HUDEP-2 (cell line): ENCODE measurements at regions not wholly inside any gene's neighbourhood (a gene's known extent, or its start where the extent isn't known, plus 50 kb on each side); places are given as distances from the start of the nearest gene placed in this dataset.

Experiments
- DNase-seq, 76 experiments: peaks; one replicate each; lab custom pipeline; 2025; ENCODE audit not compliant: unreplicated experiment in 76 of 76; lab: John Stamatoyannopoulos, UW

- no peak for DNase-seq
Measured at GRCh38 chr14:97657609-97658008, 860.4 kb downstream of the VRK1 start.

GRCh38 chr14:97687944-97688630 lies 890.9 kb downstream of the VRK1 start:
- DNase-seq, result no peak

DNA sequence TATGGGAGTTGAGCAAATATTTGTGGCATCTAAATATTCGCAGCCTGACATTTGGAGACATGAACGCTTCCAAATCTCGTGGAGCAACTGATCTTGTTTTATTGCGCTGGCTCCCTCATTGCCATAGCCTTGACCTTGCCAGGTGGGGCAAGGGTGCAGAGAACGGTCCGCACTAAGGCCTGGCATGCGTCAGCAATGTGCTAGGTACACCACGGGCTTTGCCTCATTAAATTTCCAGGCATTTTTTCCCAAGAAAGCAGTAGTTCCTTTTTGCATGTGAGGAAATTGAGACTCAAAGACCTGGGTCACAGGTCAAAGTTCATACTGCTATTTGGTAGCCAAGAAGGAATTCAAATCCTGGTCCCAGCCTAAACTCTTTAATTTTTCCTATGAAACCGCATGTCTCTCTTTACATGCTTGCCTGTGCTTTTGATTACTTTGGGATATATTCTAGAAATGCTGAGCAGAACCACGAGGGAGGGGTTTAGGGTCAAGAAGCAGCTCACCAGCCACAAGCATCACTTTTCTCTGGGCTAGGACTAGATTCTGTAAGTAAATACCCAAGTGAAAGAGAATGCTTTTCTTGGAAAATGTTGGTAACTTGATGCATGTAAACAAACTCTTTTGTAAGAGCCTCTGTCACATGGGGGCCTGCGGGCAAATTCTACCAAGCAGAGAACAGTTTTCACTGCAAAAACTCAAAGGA lies 891.6 kb downstream of the VRK1 start:
- no peak for DNase-seq

DNA sequence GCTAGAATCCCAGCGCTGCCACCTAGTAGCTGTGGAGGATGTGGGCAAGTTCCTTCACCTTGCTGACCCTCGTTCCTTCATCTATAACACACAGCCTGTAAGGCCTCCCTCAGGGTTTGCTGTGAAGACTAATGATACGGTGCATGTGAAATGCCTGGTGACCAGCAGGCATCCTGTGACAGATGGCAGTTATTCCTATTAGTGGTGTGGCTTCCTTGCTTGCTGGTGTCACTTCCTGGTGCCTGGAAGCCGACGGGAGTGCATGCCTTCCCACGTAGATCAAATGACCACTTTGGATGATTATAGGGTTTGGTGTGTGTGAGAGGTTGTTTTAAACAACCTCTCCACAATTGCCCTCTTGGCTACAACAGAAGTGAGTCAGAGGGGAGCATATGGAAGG lies 894.9 kb downstream of the VRK1 start:
- no peak for DNase-seq

GRCh38 chr14:97695456-97695981 lies 898.3 kb downstream of the VRK1 start:
- DNase-seq, result no peak

GRCh38 chr14:97697772-97698171 lies 900.6 kb downstream of the VRK1 start:
- no peak for DNase-seq

- DNase-seq, result no peak
Measured at GRCh38 chr14:97699026-97699425, 901.8 kb downstream of the VRK1 start.

- no peak for DNase-seq
Measured at GRCh38 chr14:97703006-97703760, 906.0 kb downstream of the VRK1 start.

DNA sequence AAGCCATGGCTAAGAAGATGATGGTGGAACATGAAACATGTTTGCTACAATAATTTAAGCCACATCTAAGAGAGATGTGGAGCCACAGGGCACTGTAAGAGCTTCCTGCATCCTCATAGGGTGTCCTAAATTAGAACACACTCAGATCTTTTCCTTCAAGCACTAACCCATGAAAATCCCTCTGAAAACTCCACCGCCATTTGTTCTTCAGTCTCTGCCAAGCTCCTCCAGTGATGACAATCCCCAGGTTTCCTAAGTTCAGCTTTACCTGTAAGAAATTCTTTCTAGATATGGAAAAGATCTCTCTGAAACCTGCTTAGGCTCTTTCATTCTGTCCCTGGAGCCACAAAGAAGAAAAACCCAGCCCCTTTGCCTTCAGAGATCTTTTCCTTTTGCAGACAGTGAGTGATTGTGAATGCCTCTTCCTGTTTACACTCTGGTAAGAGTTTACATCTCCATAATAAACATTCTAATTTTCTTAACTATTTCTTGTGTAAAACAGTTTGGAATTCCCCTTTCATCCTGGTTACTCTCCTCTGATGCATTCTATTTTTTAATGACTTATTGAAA lies 907.2 kb downstream of the VRK1 start:
- DNase-seq, result no peak

GRCh38 chr14:97705107-97705506 lies 907.9 kb downstream of the VRK1 start:
- DNase-seq, result no peak

DNA sequence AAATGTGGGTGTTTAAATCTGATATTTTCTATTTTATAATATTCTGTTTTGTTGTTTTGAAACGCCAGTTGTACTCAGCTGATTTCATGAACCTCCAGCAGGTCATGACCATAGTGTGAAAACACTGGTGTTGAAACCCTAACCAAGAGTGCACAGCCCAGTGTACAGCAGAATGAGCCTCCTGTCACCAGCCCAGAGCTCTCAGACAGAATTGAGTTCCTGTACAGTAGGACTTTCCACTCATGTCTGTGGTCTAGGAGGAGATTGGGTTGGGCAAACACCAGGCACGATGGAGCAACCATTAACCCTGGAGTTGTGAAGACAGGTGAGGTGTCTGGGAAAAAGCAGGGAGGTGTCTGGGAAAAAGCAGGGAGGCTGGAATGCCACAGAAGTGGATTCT lies 908.8 kb downstream of the VRK1 start:
- DNase-seq, result no peak

DNA sequence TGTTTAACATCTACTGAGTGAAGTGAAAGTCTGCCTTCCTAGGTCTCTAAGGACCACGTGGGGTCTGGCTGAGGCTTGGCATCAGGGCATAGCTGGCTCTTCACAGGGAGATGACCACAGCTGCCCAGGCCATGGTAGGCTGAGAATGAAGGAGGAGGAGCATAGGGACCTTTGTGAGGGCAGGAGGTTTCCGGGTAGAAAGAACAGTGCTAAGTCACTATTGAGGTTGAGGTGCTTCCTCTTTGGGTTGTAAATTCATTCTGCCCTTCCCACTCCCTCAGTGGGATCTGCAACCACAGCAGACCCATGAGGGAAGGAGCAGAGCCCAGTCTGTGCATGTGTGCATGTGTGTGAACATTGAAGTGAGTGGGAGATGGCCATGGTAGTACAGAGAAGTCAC lies 909.6 kb downstream of the VRK1 start:
- no peak for DNase-seq

DNA sequence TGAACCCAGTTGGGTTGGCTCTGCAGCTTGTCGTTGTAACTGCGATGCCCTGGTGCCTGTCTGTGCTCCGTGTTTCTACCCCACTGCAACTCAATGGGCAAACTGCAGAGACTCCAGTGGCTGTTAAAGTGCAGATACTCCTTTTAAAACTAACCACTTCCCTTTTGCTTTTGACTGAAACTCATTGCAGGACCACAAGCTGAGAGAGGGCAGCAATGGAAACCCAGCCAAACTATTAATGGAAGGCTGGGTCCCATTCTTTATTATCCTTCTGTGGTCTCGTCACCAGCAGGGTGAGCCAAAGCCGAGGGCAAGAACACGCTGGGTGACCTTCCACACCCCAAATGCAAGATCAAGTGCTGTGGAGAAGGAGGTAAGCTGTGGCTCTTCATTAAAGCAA lies 910.4 kb downstream of the VRK1 start:
- no peak for DNase-seq

DNA sequence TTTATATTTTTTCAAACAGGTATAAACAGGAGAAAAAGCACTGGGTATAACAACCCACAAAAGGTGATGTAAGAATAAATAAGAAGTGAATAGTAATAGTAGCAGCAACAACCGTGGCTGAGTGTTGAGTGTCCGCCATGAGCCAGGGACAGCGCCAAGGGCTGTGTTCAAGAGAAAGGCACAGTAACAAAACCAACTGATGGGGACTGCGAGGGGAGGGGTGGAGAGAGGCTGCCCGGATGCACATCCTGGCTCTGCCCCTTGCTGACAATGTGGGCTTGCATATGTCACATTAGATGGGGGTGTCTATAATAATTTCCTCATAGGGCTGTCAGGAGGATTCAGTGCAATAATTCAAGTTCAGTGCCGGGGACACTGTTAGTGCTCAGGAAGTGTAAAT lies 912.4 kb downstream of the VRK1 start:
- no peak for DNase-seq

- no peak for DNase-seq
Measured at GRCh38 chr14:97710726-97711125, 913.5 kb downstream of the VRK1 start.

- no peak for DNase-seq
Measured at GRCh38 chr14:97712471-97712870, 915.3 kb downstream of the VRK1 start.

DNA sequence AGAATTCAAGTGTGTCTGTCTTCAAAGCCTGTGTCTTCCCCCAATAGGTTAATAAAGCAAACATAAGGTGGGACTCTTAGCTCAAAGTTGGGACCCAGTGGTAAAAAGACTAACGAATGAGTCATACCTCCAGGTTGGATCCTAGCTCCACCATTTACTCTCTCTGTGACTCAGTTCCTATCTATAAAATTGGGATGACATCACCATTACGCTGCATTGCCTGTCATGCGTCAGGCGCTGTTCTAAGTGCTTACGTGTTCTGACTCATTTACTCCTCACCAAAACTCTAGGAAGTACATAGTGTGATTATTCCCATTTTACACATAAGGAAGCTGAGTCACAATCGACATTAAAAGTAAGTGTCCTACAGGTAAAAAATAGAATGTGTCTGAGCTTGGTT lies 915.8 kb downstream of the VRK1 start:
- no peak for DNase-seq

- no peak for DNase-seq
Measured at GRCh38 chr14:97718886-97719442, 921.8 kb downstream of the VRK1 start.

DNA sequence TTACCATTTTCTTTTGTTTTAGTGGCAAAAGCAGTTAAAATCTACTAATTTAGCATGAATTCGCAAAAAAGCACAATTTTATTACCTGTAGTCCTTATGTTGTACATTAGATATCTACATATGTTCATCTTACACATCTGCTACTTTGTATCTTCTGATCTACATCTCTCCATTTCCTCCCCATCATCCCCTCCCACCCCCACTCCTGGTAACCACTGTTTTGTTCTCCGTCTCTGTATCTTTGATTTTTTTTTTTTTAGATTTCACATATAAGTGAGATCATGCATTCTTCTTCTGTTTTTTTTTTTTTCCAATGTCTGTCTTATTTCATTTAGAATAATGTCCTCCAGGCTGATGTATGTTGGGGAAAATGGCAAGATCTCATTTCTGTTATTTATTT lies 922.7 kb downstream of the VRK1 start:
- DNase-seq, result no peak

DNA sequence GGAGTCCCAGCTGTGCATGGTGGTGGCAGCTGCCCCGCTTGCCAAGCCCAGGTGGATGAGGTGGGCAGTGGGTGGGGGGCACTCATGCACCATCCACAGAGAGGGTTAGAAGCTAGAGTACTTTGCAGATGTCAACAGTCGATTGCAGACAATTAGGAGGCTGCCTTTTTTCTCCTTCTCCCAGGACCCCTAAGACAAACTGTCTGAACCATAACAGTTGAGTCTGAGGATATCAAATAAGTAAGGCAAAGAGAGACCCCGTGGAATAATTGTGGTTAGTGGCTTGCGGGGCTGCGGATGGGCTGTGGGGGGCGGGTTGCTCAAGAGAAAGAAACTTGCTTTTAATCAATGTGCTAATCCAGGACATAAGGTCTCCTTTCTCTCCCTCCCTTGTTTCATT lies 926.2 kb downstream of the VRK1 start:
- DNase-seq, result no peak

- DNase-seq, result no peak
Measured at GRCh38 chr14:97723819-97724218, 926.6 kb downstream of the VRK1 start.
